Fibroblast of lung (primary cell): ENCODE measurements at regions not wholly inside any gene's neighbourhood (a gene's known extent, or its start where the extent isn't known, plus 50 kb on each side); places are given as distances from the start of the nearest gene placed in this dataset.

Source experiments
- CTCF ChIP-seq, 2 donors: IDR thresholded peaks in 1 of 2; conservative IDR thresholded peaks in 1 of 2; 1 replicate in 1 of 2; 2 replicates in 1 of 2; pipeline ENCODE4 v1.5.1; 2011 to 2012; ENCODE audit warnings: low read length in 2 of 2, control low read depth in 1 of 2, inconsistent platforms in 1 of 2, low read depth in 1 of 2, mild to moderate bottlenecking in 1 of 2
- EZH2 ChIP-seq: IDR thresholded peaks from 2 replicates; pipeline ENCODE4 v1.5.1; 2012; ENCODE audit warnings: low read length, control low read depth, mild to moderate bottlenecking; ENCODE audit errors: missing control alignments

- no peak for TF ChIP-seq CTCF (conservative IDR thresholded peaks at IDR 0.05 in 1 of 2, IDR thresholded peaks at IDR 0.05 in 1 of 2; ENCODE audit: low read depth in 1 of 2, low read length in 2 of 2)
- no peak for TF ChIP-seq EZH2
These were observed 80.6 kb upstream of the P2RY1 start for GRCh38 chr3:152754303-152754702.
